Neural cell (in vitro differentiated cells): ENCODE measurements at regions not wholly inside any gene's neighbourhood (a gene's known extent, or its start where the extent isn't known, plus 50 kb on each side); places are given as distances from the start of the nearest gene placed in this dataset.

Source experiments
- H2AFZ ChIP-seq: fragments of 200-600, 300-800 bp; sonication (generic), shearing (Covaris generic); 2 replicates; pipeline ENCODE4 v1.6.0; 2014; ENCODE audit warnings: low read depth, mild to moderate bottlenecking, antibody characterized with exemption, low read length, moderate library complexity
- H3F3A ChIP-seq: fragments of 200-600 bp; shearing (Covaris generic); 2 replicates; pipeline ENCODE4 v1.6.1; 2016; ENCODE audit warnings: mild to moderate bottlenecking, moderate library complexity, mixed read lengths, antibody characterized with exemption, low read length; ENCODE audit not compliant: insufficient read depth, poor library complexity, severe bottlenecking
- H3K27ac ChIP-seq: fragments of 200-600, 300-800 bp; sonication (generic), shearing (Covaris generic); 2 replicates; pipeline ENCODE4 v1.5.1; 2014; ENCODE audit warnings: mild to moderate bottlenecking, low read length, moderate library complexity
- H3K27me3 ChIP-seq: fragments of 300-800, 200-600 bp; sonication (generic), shearing (Covaris generic); 2 replicates; pipeline ENCODE4 v1.6.0; 2014; ENCODE audit warnings: mild to moderate bottlenecking, low read depth, low read length, moderate library complexity; ENCODE audit not compliant: insufficient read depth
- H3K36me3 ChIP-seq: fragments of 300-800, 200-600 bp; sonication (generic), shearing (Covaris generic); 2 replicates; pipeline ENCODE4 v1.5.1; 2014; ENCODE audit warnings: mild to moderate bottlenecking, antibody characterized with exemption, low read length, moderate library complexity; ENCODE audit not compliant: insufficient read depth
- H3K4me2 ChIP-seq: fragments of 300-800, 200-600 bp; sonication (generic), shearing (Covaris generic); 2 replicates; pipeline ENCODE4 v1.6.0; 2014; ENCODE audit warnings: mild to moderate bottlenecking, low read length
- H3K4me3 ChIP-seq: fragments of 300-800, 200-600 bp; sonication (generic), shearing (Covaris generic); 2 replicates; pipeline ENCODE4 v1.5.1; 2014; ENCODE audit warnings: mild to moderate bottlenecking, low read length, moderate library complexity
- H3K79me2 ChIP-seq: fragments of 200-600 bp; shearing (Covaris generic); replicated peaks from 2 replicates; pipeline ENCODE4 v1.6.0; 2014; ENCODE audit warnings: mild to moderate bottlenecking, low read length, moderate library complexity; ENCODE audit not compliant: insufficient read depth
- H3K9ac ChIP-seq: fragments of 300-800, 200-600 bp; sonication (generic), shearing (Covaris generic); 2 replicates; pipeline ENCODE4 v1.6.1; 2016; ENCODE audit warnings: mild to moderate bottlenecking, low read length, mixed read lengths
- H3K9me2 ChIP-seq: fragments of 200-600 bp; shearing (Covaris generic); 2 replicates; pipeline ENCODE4 v1.6.1; 2016; ENCODE audit warnings: mild to moderate bottlenecking, low read length, mixed read lengths; ENCODE audit not compliant: insufficient read depth
- H3K9me3 ChIP-seq: fragments of 200-600, 300-800 bp; sonication (generic), shearing (Covaris generic); 2 replicates; pipeline ENCODE4 v1.6.1; 2016; ENCODE audit warnings: mild to moderate bottlenecking, mixed run types, low read length, moderate library complexity, mixed read lengths
- H4K20me1 ChIP-seq: fragments of 200-600 bp; shearing (Covaris generic); 2 replicates; pipeline ENCODE4 v1.6.1; 2016; ENCODE audit warnings: mild to moderate bottlenecking, mixed run types; ENCODE audit not compliant: insufficient read depth
- CTCF ChIP-seq: fragments of 450-650 bp; IDR thresholded peaks from 2 replicates; pipeline ENCODE4 v1.5.1; 2014; ENCODE audit warnings: antibody characterized with exemption, mild to moderate bottlenecking, moderate library complexity; ENCODE audit not compliant: poor library complexity, severe bottlenecking
- EP300 ChIP-seq: fragments of 450-650 bp; conservative IDR thresholded peaks from 2 replicates; pipeline ENCODE4 v1.6.1; 2014; ENCODE audit warnings: antibody characterized with exemption, mild to moderate bottlenecking, moderate library complexity; ENCODE audit not compliant: poor library complexity, severe bottlenecking
- EZH2 ChIP-seq: fragments of 200-600, 300-800 bp; shearing (Covaris generic), sonication (generic); IDR thresholded peaks from 2 replicates; pipeline ENCODE4 v1.6.1; 2014; ENCODE audit warnings: antibody characterized with exemption, low read length, borderline replicate concordance, mild to moderate bottlenecking; ENCODE audit not compliant: insufficient read depth, poor library complexity, severe bottlenecking
- MXI1 ChIP-seq: fragments of 450-650 bp; conservative IDR thresholded peaks from 2 replicates; pipeline ENCODE4 v1.6.1; 2014; ENCODE audit warnings: antibody characterized with exemption, mild to moderate bottlenecking; ENCODE audit not compliant: poor library complexity, severe bottlenecking
- POLR2AphosphoS5 ChIP-seq: IDR thresholded peaks from 2 replicates; pipeline ENCODE4 v1.6.1; 2012
- RAD21 ChIP-seq: fragments of 450-650 bp; conservative IDR thresholded peaks from 2 replicates; pipeline ENCODE4 v1.6.1; 2014; ENCODE audit warnings: antibody characterized with exemption, mild to moderate bottlenecking, moderate library complexity
- REST ChIP-seq: IDR thresholded peaks from 2 replicates; pipeline ENCODE4 v1.6.1; 2012; ENCODE audit warnings: borderline replicate concordance
- SMC3 ChIP-seq: fragments of 450-650 bp; conservative IDR thresholded peaks from 2 replicates; pipeline ENCODE4 v1.6.1; 2014; ENCODE audit warnings: antibody characterized with exemption, mild to moderate bottlenecking, moderate library complexity; ENCODE audit not compliant: poor library complexity
- TAF1 ChIP-seq: IDR thresholded peaks from 2 replicates; pipeline ENCODE4 v1.6.1; 2012; ENCODE audit warnings: low read depth

- Histone ChIP-seq H3K79me2 (no peaks in the 10 kb centered on the region), H3K9me2 (no peaks in the 10 kb centered on the region), H3K4me2 (no peak overlapping the region), H3K27me3 (no peaks in the 10 kb centered on the region), H3K9ac (no peak overlapping the region), H3K9me3 (no peaks in the 10 kb centered on the region), H4K20me1 (no peaks in the 10 kb centered on the region), H3F3A (no peaks in the 10 kb centered on the region), H3K36me3 (no peaks in the 10 kb centered on the region), H3K27ac (no peak overlapping the region), H2AFZ (no peak overlapping the region), H3K4me3 (no peak overlapping the region)
- TF ChIP-seq EP300, result no peak
- no peak for TF ChIP-seq POLR2AphosphoS5
- TF ChIP-seq EZH2, result no peak
- no peak for TF ChIP-seq TAF1
- no peak for TF ChIP-seq RAD21
Observed at GRCh38 chr5:36535378-36535777, 71.0 kb upstream of the SLC1A3 start.

- H3K4me2 ChIP-seq, result no peak overlapping the region
- no peaks in the 10 kb centered on the region for H3K79me2 ChIP-seq
- H3K36me3 ChIP-seq, result no peaks in the 10 kb centered on the region
- no peaks in the 10 kb centered on the region for H3K27me3 ChIP-seq
- no peaks in the 10 kb centered on the region for H3K9me3 ChIP-seq
- H4K20me1 ChIP-seq, result no peaks in the 10 kb centered on the region
- H3K9me2 ChIP-seq, result no peaks in the 10 kb centered on the region
- H3K4me3 ChIP-seq, result no peak overlapping the region
- no peaks in the 10 kb centered on the region for H3F3A ChIP-seq
- H3K9ac ChIP-seq, result no peak overlapping the region
- no peak for TF ChIP-seq EP300
- TF ChIP-seq REST, result no peak
- no peak for TF ChIP-seq CTCF
- TF ChIP-seq MXI1, result no peak
- no peak for TF ChIP-seq SMC3
- TF ChIP-seq TAF1, result no peak
- no peak for TF ChIP-seq EZH2
- no peak for TF ChIP-seq POLR2AphosphoS5
- no peak for TF ChIP-seq RAD21
- no peak overlapping the region for H2AFZ ChIP-seq
- no peak overlapping the region for H3K27ac ChIP-seq
Observed at GRCh38 chr5:36535859-36536615, 70.4 kb upstream of the SLC1A3 start.
